Transverse colon (tissue), 4 donors: ENCODE measurements at regions not wholly inside any gene's neighbourhood (a gene's known extent, or its start where the extent isn't known, plus 50 kb on each side); places are given as distances from the start of the nearest gene placed in this dataset.

Experiments used
- DNase-seq: peaks from one replicate; pipeline ENCODE4 v3.0.0-alpha.2; 2019
- H3K27ac ChIP-seq, 4 donors: fragments of 200-600 bp; sonication (generic); 2 replicates each; pipeline ENCODE4 v1.5.1; 2016 to 2018; ENCODE audit warnings: inconsistent platforms in 4 of 4
- H3K27me3 ChIP-seq: fragments of 200-600 bp; sonication (generic); 2 replicates; pipeline ENCODE4 v1.5.1; 2017; ENCODE audit warnings: inconsistent platforms
- H3K36me3 ChIP-seq, 4 donors: fragments of 200-600 bp; sonication (generic); 2 replicates each; pipeline ENCODE4 v1.5.1; 2017 to 2019; ENCODE audit warnings: inconsistent platforms in 4 of 4
- H3K4me1 ChIP-seq, 4 donors: fragments of 200-600 bp; sonication (generic); 2 replicates each; pipeline ENCODE4 v1.5.1; 2017 to 2020; ENCODE audit warnings: inconsistent platforms in 4 of 4
- H3K4me3 ChIP-seq, 4 donors: fragments of 200-600 bp; sonication (generic); 1 replicate in 1 of 4; 2 replicates in 3 of 4; pipeline versions ENCODE4 v1.5.1 to v1.6.1; 2017 to 2019; ENCODE audit warnings: inconsistent platforms in 4 of 4
- H3K9me3 ChIP-seq, 2 donors: fragments of 200-600 bp; sonication (generic); 2 replicates each; pipeline ENCODE4 v1.5.1; 2017 to 2019; ENCODE audit warnings: inconsistent platforms in 2 of 2
- EP300 ChIP-seq: sonication (generic); formaldehyde crosslinking; IDR thresholded peaks from one replicate; pipeline ENCODE4 v1.6.1; 2017; ENCODE audit warnings: antibody characterized with exemption, low read depth
- POLR2A ChIP-seq: fragments of 450-650 bp; IDR thresholded peaks from one replicate; pipeline ENCODE4 v1.6.1; 2016; ENCODE audit warnings: antibody characterized with exemption, mild to moderate bottlenecking, moderate library complexity
- POLR2AphosphoS5 ChIP-seq, 3 donors: sonication (generic); formaldehyde crosslinking; IDR thresholded peaks; one replicate each; pipeline ENCODE4 v1.6.1; 2016; ENCODE audit warnings: antibody characterized with exemption in 3 of 3
- WGBS, 2 donors: methylation state at CpG; one replicate each; pipeline ENCODE4 v1.1.5; 2018; ENCODE audit warnings: low coverage in 1 of 2; 5-methylcytosine and 5-hydroxymethylcytosine counted together
- in situ Hi-C, 4 donors: fragments of 200-750 bp; cut with MboI; loops; one replicate each; pipeline versions ENCODE4 v1.15.0 to v1.15.1; 2017; ENCODE audit warnings: low sequenced_read_pairs in 3 of 4, low pct_ligation_motif_present in 1 of 4, low pct_unique_long_range_greater_than_20kb in 1 of 4
- intact Hi-C: fragments of 100-400 bp; cut with DNase I; formaldehyde crosslinking; loops from one replicate; pipeline ENCODE4 v1.15.1; 2023; ENCODE audit warnings: low total_unique reads
- TF ChIP-seq, protein P1 (sequence below), 5 experiments: fragments of 200-600 bp in 3 of 5; fragments of 450-650 bp in 2 of 5; sonication (generic) in 3 of 5; IDR thresholded peaks; 1 replicate in 2 of 5; 2 replicates in 3 of 5; pipeline ENCODE4 v1.5.1; 2016 to 2017; ENCODE audit warnings: antibody characterized with exemption in 5 of 5, inconsistent platforms in 3 of 5, mild to moderate bottlenecking in 2 of 5, moderate library complexity in 1 of 5

DNA sequence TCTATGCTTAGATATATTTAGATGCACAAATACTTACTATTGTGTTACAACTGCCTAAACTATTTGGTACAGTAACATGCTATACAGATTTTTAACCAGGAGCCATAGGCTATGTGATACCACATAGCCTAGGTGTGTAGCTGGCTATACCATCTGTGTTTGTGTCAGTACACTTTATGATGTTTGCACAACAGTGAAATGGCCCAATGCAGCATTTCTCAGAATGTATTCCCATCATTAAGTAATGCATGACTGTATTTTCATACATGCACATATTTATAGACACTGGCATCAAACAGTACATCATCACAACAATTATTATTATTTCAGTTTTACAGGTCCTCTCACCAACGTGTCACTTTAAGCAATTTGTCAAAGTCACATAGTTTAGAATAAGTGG lies 979.5 kb upstream of the TENM4 start:
- no peak for DNase-seq
- 42 to 43% methylated on average over 1 of the region's 1 CpG for WGBS, 2 donors
- in situ Hi-C loops (no loop called here), intact Hi-C loops (no loop called here)
- no peaks in the 10 kb centered on the region for H3K36me3 ChIP-seq
- no peak overlapping the region for H3K27ac ChIP-seq
- TF ChIP-seq POLR2A (no peak), EP300 (no peak)
- TF ChIP-seq, protein P1, sequence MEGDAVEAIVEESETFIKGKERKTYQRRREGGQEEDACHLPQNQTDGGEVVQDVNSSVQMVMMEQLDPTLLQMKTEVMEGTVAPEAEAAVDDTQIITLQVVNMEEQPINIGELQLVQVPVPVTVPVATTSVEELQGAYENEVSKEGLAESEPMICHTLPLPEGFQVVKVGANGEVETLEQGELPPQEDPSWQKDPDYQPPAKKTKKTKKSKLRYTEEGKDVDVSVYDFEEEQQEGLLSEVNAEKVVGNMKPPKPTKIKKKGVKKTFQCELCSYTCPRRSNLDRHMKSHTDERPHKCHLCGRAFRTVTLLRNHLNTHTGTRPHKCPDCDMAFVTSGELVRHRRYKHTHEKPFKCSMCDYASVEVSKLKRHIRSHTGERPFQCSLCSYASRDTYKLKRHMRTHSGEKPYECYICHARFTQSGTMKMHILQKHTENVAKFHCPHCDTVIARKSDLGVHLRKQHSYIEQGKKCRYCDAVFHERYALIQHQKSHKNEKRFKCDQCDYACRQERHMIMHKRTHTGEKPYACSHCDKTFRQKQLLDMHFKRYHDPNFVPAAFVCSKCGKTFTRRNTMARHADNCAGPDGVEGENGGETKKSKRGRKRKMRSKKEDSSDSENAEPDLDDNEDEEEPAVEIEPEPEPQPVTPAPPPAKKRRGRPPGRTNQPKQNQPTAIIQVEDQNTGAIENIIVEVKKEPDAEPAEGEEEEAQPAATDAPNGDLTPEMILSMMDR (IDR thresholded peaks at IDR 0.05), result no peak
- H3K4me3 ChIP-seq, result no peak overlapping the region
- no peaks in the 10 kb centered on the region for H3K27me3 ChIP-seq
- no peaks in the 10 kb centered on the region for H3K9me3 ChIP-seq
- H3K4me1 ChIP-seq, result no peaks in the 10 kb centered on the region

DNA sequence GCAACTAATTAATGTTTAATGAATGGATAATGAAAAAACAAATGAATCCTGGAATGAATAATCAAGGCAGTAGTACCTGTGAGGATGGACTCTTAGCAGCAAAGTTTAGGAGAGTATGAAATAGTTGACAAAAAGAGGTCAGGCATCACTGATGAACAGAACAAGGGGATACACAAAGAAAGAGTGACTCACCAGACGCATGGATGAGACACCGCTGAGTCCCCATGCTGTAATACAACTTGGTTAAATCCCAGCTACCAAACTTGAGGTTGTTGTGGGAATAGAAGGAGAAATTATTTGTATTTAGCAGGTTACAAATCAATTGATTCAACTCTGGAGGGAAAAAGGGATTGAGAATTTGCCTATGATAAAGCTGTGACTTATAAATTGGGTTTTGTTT lies 976.9 kb upstream of the TENM4 start:
- DNase-seq, result no peak

DNA sequence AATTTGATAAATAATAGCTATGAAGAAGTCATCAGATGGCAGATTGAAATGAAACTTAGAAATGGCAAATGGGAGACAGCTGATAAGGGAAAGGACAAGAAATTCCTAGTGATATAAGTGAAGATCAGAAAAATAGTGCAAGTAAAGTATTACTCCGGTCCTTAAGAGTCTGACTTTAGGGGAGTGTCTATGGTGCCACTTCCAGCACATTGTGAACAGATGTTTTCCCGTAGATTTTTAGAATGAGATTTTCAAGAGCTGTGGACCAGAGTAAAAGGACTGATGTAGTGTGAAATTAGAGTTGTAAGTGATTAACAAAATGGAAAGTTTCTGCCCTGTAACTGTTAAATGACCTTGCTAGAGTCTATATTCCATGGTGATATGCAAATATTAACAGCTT lies 974.8 kb upstream of the TENM4 start:
- Histone ChIP-seq H3K9me3 (peaks cover 3 to 5% of the 10 kb centered on the region in 2 donors), H3K4me1 (no peaks in the 10 kb centered on the region), H3K36me3 (no peaks in the 10 kb centered on the region), H3K27me3 (no peaks in the 10 kb centered on the region), H3K4me3 (no peak overlapping the region), H3K27ac (no peak overlapping the region)
- TF ChIP-seq EP300, result no peak
- TF ChIP-seq POLR2AphosphoS5 (IDR thresholded peaks at IDR 0.05), result no peak
- no peak for TF ChIP-seq POLR2A
- TF ChIP-seq, protein P1 (IDR thresholded peaks at IDR 0.05), result no peak
- in situ Hi-C loops (no loop called here), intact Hi-C loops (no loop called here)
- 93 to 100% methylated on average over 2 of the region's 2 CpGs for WGBS, 2 donors
- DNase-seq, result no peak

More for the DNA sequence above, 976.9 kb upstream of the TENM4 start:
- H3K4me3 ChIP-seq, result no peak overlapping the region
- H3K27ac ChIP-seq, result no peak overlapping the region
- 85 to 93% methylated on average over 2 of the region's 2 CpGs for WGBS, 2 donors
- H3K4me1 ChIP-seq, result no peaks in the 10 kb centered on the region
- TF ChIP-seq POLR2A, result no peak
- TF ChIP-seq EP300, result no peak
- TF ChIP-seq POLR2AphosphoS5 (IDR thresholded peaks at IDR 0.05), result no peak
- TF ChIP-seq, protein P1 (IDR thresholded peaks at IDR 0.05), result no peak
- no peaks in the 10 kb centered on the region for H3K9me3 ChIP-seq
- H3K36me3 ChIP-seq, result no peaks in the 10 kb centered on the region
- in situ Hi-C loops, result no loop called here
- H3K27me3 ChIP-seq, result no peaks in the 10 kb centered on the region
- intact Hi-C loops, result no loop called here

DNA sequence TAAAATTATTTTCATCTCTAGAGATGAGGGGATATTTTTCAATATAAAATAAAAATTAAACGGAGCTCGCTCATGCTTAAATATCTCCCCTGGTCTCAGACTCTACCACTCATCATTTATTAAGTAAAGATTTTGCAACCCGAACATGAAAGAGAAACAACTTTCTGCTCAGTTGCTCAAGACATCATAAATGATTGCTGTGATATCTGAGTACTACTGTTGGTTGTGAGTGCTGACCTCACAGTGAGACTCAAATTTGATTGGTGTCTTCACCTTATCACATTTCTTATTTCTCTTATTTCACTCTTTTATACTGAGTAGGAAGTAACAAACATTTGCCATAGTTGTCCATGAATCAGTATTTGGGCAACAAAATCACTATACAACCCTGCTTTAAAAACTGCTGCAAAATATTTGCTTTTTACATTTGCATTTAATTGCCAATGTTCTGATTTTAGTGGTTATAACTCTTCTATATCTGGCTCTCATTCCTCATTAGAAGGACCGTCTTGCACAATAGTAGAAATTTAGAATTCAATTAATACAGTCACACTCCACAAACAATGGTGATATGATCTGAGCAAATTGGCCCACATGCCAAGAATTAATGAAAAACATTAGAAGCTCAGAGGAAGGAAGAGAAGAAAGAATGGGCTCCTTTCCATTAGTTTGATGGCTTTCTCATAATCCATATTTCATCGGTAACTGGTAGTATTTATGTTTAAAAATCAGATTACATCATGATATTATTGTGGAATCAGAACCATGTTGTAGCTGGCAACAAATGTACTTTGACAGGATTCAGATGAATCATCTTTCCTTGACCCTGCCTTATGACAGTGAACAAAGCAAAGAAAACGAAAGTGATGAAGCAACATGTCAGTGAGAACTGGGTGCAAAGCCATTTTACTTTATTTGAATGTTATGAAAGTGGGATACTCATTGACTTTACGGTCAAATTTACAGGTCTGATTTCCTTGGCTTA lies 973.6 kb upstream of the TENM4 start:
- no peak for DNase-seq
- H3K4me3 ChIP-seq, result no peak overlapping the region
- H3K27me3 ChIP-seq, result no peaks in the 10 kb centered on the region
- in situ Hi-C loops, result no loop called here
- H3K27ac ChIP-seq, result no peak overlapping the region
- peaks cover 3 to 6% of the 10 kb centered on the region in 2 donors for H3K9me3 ChIP-seq
- WGBS, 2 donors, result 81 to 83% methylated on average over 7 of the region's 7 CpGs
- intact Hi-C loops, result no loop called here
- H3K36me3 ChIP-seq, result no peaks in the 10 kb centered on the region
- H3K4me1 ChIP-seq, result no peaks in the 10 kb centered on the region
- TF ChIP-seq POLR2AphosphoS5 (IDR thresholded peaks at IDR 0.05), result no peak
